GM18870 (cell line): ENCODE measurements at regions not wholly inside any gene's neighbourhood (a gene's known extent, or its start where the extent isn't known, plus 50 kb on each side); places are given as distances from the start of the nearest gene placed in this dataset.
A peak's percentile ranks its signal among the peaks of the same experiment; 100 is the strongest.
"Not testable (repeated sequence)": the region's sequence is repeated elsewhere in the genome, so short reads cannot be mapped to it uniquely, and the experiment has no call there.

Experiments
- ATAC-seq: cut with Tn5 transposase; IDR thresholded peaks from one replicate; pipeline ENCODE4 v1.9.1; 2021; ENCODE audit warnings: moderate library complexity; ENCODE audit not compliant: unreplicated experiment

DNA sequence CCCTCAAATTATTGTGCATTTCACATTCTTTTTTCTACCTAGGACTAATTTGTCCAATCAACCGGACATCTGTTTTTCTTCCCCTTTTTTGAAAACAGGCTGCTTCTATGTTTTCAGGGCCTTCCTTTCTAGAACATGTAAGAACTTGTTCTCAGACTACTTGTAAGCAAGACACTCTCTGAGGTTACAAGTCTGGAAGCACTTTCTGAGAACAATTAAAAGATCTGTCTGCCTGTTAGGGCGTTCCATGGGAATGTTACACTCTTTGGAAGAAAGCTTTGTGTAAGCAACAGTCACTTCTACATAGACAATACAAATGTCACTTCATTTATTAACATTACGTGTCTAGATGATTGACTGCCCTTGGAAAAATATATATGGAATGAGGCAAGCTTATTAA is 50.9 kb upstream of the HSPB3 start:
- no peak for ATAC-seq

DNA sequence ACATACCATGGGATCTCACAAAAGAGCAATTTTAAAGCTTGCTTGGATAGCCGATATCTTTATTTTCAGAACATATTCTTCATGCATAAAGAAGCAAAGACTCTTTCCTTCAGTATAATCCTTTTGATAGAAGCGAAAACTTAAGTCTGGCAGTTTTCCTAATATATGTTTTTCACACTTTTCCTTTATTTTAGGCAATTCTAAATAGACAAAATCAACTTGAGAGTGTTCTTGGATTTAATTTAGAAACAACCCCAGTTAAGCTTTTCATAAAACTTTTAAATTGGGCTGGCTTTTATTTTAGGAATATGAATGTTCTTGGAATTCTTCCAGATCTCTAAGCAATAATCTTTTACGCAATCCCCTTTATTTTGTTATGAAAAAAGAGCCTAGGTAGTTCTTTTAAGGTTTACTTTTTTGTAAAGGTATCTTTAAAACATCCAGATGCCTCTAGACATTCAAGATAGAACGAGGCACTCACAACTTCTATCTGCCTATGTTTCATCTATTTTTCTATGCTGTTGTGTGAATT is 51.5 kb upstream of the HSPB3 start:
- ATAC-seq = no peak

DNA sequence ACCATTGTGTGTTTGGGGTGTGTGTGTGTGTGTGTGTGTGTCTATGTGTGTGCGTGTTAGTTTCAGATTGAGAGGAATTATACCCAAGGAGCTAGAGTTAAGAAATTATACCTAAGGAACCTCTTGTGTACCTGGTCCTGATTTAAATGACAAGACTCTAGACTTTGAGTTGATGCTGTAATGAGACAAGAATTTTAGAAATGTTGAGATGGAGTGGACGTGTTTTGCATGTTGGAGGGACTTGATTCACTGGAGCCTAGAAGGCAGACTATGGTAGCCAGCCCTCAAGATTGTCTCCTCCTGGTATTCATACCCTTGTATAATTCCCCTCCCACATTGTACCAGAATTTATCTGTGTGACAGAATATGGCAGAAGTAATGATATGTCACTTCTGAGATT is 52.4 kb upstream of the HSPB3 start:
- no peak for ATAC-seq

DNA sequence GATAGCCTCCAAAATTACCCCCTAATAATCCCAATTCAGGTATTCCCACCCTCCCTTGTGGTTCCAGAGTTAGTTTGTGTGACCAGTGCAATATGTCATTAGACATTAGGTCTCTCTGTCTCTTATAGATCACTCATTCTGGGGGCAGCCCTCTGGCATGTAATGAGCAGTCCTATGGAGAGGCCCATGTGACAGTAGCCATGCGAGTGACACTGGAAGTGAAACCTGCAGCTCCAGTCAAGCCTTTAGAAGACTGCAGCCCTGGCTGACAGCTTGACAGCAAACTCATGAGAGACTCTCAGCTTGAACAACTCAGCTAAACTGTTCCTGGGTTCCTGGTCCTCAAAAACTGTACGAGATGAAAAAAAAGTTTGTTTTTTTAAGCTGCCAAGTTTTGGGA is 54.0 kb upstream of the HSPB3 start:
- ATAC-seq = peak; percentile 93

DNA sequence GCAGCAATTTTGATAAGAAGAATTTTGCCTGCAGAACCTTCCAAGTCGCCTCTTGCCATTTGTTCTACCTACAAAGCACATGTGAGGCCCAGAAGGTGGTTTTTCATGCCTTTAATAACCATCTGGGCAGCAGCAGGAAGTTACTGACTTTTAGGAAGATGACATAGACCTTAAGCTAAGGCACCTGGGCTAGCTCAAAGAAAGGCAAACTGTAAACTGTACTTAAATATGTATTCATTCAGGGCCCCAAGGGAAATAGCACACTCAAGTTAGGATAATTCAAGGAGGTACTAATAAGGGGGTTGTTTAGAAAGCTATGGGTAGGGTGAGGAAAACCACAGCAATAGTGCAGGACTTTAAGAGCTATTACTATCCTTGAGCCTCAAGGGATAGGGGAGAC is 57.3 kb upstream of the HSPB3 start:
- ATAC-seq = no peak

- no peak for ATAC-seq
These were observed 58.1 kb upstream of the HSPB3 start for GRCh38 chr5:54397420-54397819.

- not testable (repeated sequence) for ATAC-seq
These were observed 62.5 kb upstream of the HSPB3 start for GRCh38 chr5:54393007-54393406.

DNA sequence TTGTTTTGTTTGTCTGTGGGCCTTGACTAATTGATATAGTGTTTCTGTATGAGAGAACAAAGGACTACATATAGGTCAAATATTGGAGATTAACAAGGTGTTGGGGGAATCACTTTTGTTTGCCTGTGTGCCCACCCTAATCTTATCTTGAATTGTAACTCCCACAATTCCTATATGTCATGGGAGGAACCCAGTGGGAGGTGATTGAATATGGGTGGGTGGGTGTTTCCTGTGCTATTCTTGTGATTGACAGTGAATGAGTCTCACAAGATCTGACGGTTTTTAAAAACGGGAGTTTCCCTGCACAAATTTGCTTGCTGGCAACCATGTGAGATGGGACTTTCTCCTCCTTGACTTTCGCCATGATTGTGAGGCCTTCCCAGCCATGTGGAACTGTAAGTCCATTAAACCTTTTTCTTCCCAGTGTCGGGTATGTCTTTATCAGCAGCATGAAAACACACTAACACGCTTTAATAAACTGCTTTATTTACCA is 64.9 kb upstream of the HSPB3 start:
- no peak for ATAC-seq

- ATAC-seq = no peak
These were observed 65.5 kb upstream of the HSPB3 start for GRCh38 chr5:54390015-54390414.

- ATAC-seq = not testable (repeated sequence)
These were observed 66.1 kb upstream of the HSPB3 start for GRCh38 chr5:54389399-54389798.

DNA sequence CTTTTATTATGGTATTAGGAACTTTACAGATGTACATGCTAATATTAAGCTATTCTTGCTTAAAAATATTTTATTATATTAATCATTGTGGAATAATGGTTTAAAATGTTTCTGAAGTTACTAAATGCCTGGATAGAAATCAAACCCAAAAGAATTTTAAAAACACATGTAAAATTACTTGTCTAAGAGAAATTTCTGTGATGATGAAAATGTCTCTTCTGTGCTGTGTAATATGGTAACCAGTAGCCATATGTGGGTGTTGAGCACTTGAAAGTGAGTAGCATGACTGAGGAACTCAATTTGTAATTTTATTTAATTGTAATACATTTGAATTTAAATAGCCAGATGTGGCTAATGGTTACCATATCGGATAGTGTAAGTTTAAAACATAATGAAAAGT is 66.7 kb upstream of the HSPB3 start:
- no peak for ATAC-seq

GRCh38 chr5:54388409-54388808 is 67.1 kb upstream of the HSPB3 start:
- no peak for ATAC-seq

DNA sequence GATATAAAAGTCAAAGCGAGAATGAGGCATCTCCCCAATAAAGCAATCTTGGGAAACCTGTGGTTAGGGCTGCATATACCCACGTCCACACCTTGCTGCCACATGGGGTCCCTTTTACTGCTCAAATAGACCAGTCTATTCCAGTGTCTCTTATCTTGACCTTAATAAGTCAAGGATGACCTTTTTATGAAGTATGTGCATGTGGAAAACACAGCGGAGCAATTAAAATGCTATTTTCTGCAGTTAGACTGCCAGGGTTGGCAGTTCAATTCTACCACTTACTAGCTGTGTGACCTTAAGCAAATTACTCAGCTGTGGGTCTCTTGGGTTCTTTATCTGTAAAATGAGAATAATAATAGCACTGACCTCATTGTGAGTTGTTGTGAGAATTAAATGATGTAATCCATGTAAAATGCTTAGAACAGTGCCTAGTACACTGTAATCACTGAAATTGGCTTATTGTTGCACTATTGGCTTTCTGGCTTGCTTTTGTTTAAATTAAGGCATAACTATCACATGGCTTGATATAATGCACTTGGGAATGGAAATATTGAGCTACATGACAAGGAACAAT is 67.8 kb upstream of the HSPB3 start:
- no peak for ATAC-seq

GRCh38 chr5:54387031-54387430 is 68.5 kb upstream of the HSPB3 start:
- no peak for ATAC-seq

DNA sequence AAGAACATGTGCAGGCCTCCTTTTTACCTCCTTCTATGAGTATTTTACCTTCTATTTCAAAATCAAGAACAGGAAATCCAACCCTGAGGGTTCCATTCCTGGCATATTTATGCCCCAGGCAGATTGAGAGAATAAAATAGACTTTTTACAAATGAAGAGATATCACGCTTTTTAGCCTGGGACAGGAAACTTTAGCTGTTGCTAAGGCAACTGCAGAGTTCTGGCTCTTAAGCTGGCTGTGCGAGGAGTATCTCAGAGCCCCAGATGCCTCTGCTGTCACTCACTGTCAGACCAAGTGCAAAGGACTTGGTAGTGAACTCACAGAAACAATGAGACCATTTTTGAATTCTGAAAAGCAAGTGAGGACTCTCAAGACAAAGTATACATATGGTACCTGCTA is 69.5 kb upstream of the HSPB3 start:
- no peak for ATAC-seq

DNA sequence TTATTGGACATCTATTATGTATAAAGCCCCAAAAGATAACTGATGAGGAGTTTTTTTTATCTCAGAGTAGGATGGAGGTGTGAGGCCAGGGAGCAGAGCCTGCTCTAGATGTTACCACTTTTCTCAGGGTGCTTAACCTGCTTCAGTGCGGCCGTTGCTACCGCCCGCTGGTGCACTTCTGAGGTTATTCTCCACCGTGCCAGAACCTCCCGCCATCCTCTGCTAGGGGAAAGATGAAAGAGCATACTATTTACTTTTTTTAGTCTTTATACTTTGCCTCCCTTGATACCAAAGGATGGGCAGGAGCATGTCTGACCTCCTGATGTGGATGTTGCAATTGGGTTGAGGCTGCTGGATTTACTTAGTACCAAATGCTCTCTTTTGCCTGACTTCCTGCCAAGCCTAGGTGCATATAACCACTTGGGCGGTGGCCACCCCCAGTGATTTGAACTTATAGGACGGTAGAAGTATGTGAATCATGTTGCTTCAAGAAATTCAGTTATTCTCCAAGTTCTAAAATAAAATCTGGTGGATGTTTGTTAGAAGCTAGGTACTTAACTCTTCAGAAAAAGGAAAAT is 71.1 kb upstream of the HSPB3 start:
- no peak for ATAC-seq

DNA sequence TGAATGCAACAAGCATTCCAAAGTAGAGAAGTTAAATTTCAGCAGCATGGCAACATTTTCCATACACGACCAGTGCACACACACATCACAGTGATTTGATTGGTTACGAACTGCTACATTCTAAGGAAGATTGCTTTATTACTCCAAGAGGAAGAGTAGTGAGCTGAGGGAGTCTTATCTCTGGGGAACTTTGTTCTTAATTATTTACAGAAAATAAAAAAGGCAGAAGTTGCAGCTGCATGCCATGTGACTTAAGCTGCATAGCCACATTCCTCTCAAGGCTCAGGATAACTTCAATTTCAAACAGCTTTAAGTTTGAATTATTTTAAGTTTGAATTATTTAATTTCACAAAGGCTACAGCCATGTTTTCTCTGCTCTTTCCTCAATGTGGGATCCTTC is 71.6 kb upstream of the HSPB3 start:
- no peak for ATAC-seq

GRCh38 chr5:54383225-54383901 is 72.1 kb upstream of the HSPB3 start:
- no peak for ATAC-seq

- ATAC-seq = not testable (repeated sequence)
These were observed 70.9 kb upstream of the ARL15 start for GRCh38 chr5:54381319-54381718.

DNA sequence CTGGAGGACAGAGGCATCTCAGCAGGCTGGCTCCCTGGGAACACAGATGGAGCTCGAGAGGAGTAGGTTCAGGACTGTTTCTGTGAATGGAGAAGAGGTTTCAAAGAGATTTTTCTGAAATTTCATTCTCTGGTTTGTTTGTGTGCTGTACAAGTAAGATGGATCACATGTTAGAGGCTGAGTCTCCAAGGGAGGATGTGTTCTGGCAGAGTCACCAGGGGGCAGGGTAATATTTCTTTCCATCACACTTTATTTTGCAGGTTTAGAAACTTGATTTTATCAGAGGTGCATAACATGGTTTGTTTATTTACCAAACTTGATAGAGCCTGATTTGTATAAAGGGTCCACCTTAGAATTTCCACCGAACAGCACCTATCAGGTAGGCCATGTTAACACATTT is 69.2 kb upstream of the ARL15 start:
- no peak for ATAC-seq

- ATAC-seq = no peak
These were observed 68.3 kb upstream of the ARL15 start for GRCh38 chr5:54378707-54379106.

DNA sequence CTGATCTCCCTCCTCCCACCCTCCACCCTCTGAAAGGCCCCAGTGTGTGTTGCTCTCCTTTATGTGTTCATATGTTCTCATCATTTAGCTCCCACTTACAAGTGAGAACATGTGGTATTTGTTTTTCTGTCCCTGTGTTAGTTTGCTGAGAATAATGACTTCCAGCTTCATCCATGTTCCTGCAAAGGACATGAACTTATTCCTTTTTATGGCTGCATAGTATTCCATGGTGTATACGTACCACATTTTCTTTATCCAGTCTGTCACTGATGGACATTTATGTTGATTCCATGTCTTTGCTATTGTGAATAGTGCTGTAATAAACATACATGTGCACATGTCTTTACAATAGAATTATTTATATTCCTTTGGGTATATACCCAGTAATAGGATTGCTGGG is 67.0 kb upstream of the ARL15 start:
- ATAC-seq = not testable (repeated sequence)
